Rectal smooth muscle tissue (tissue), 1 donor: ENCODE measurements at regions not wholly inside any gene's neighbourhood (a gene's known extent, or its start where the extent isn't known, plus 50 kb on each side); places are given as distances from the start of the nearest gene placed in this dataset.

Experiments
- H3K27ac ChIP-seq: one replicate; pipeline ENCODE4 v1.7.0; 2013; ENCODE audit warnings: low read depth, low read length, inconsistent platforms
- H3K27me3 ChIP-seq: one replicate; pipeline ENCODE4 v1.7.0; 2013; ENCODE audit warnings: low read length; ENCODE audit not compliant: control insufficient read depth, insufficient read depth
- H3K36me3 ChIP-seq: one replicate; pipeline ENCODE4 v1.7.0; 2013; ENCODE audit warnings: low read length; ENCODE audit not compliant: control insufficient read depth, insufficient read depth
- H3K4me1 ChIP-seq: one replicate; pipeline ENCODE4 v1.7.0; 2013; ENCODE audit warnings: low read length; ENCODE audit not compliant: control insufficient read depth, insufficient read depth
- H3K4me3 ChIP-seq: one replicate; pipeline ENCODE4 v1.7.0; 2013; ENCODE audit warnings: low read length
- H3K9ac ChIP-seq: one replicate; pipeline ENCODE4 v1.7.0; 2013; ENCODE audit warnings: low read length

- Histone ChIP-seq H3K4me3 (no peak overlapping the region), H3K36me3 (no peaks in the 10 kb centered on the region), H3K4me1 (no peaks in the 10 kb centered on the region), H3K9ac (no peak overlapping the region), H3K27me3 (no peaks in the 10 kb centered on the region), H3K27ac (no peak overlapping the region)
These were observed 80.9 kb upstream of the UQCRFS1 start for GRCh38 chr19:29293736-29294342.

GRCh38 chr19:29294343-29294811, 81.4 kb upstream of the UQCRFS1 start:
- Histone ChIP-seq H3K27ac (no peak overlapping the region), H3K9ac (no peak overlapping the region)

DNA sequence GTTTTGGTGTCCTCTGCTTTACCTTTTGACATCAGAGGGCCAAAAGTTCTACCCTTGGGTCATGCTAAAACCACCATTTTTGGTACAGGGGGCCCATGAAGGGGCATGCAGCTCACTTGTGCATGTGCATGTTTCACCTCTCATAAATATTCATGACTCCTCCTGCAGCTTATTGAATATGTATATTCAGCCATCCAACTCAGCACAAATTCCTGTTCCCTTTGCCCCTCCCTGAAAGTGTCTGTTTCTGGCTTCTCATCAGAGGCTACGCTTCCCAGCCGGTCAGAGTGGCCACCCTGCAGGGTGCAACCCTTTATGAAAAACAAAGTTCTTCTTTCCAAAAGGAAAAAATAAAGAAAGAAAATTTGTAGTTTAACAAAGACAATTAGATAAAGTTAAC, 82.3 kb upstream of the UQCRFS1 start:
- no peak overlapping the region for H3K4me3 ChIP-seq
- no peak overlapping the region for H3K27ac ChIP-seq
- no peaks in the 10 kb centered on the region for H3K36me3 ChIP-seq
- no peak overlapping the region for H3K9ac ChIP-seq
- no peaks in the 10 kb centered on the region for H3K4me1 ChIP-seq
- no peaks in the 10 kb centered on the region for H3K27me3 ChIP-seq

More at GRCh38 chr19:29294343-29294811, 81.4 kb upstream of the UQCRFS1 start:
- H3K36me3 ChIP-seq = no peaks in the 10 kb centered on the region
- H3K4me1 ChIP-seq = no peaks in the 10 kb centered on the region
- H3K4me3 ChIP-seq = no peak overlapping the region
- H3K27me3 ChIP-seq = no peaks in the 10 kb centered on the region

- no peak overlapping the region for H3K9ac ChIP-seq
- H3K36me3 ChIP-seq = no peaks in the 10 kb centered on the region
- H3K4me3 ChIP-seq = no peak overlapping the region
- H3K27ac ChIP-seq = no peak overlapping the region
- H3K4me1 ChIP-seq = no peaks in the 10 kb centered on the region
- no peaks in the 10 kb centered on the region for H3K27me3 ChIP-seq
These were observed 84.4 kb upstream of the UQCRFS1 start for GRCh38 chr19:29297381-29297780.

DNA sequence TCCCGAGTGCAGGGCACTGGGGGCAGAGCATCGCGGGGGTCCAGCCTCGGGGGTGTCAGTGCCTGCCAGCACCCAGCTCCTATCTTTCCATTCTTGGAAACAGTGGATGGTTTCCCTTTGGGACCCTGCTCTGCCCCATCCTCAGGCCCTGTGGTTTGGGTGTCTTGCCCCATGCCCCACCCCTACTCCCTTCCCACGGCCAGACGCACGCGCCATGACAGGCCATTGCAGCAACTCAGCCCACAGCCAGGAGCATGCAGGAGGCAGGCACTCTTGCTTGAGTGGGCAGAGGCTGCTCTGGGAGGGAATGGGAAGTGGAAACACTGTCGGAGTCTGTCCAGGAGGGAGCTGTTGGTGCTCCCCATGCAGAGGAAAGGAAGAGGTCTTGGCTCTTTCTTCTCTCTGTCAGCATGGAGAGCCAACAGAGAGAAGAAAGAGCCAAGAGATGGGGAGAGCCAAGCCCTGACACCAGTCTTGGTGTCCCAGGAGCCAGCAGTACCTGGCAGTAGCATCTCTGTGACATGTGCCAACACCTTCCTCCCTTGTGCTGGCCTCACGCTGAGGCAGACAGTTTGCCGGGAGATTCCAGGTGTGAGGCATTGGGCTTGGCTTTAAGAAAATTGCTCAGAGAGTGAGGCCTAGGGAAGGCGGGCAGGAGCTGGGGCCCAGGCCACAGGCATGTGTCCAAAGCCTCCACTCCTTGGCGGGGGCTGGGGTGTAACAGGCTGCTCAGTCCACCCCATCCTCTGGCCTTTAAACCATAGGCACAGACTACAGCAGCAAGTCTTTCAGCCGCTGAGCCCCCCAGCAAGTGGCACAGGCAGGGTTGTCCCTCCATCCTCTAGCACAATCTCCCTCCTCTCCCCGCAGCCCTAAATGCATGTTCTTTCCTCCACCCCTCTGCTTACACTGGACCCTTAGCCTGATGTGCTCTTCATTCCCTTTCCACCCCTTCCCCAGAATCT, 86.7 kb upstream of the UQCRFS1 start:
- no peak overlapping the region for H3K4me3 ChIP-seq
- no peak overlapping the region for H3K9ac ChIP-seq
- H3K4me1 ChIP-seq = no peaks in the 10 kb centered on the region
- no peaks in the 10 kb centered on the region for H3K36me3 ChIP-seq
- no peaks in the 10 kb centered on the region for H3K27me3 ChIP-seq
- H3K27ac ChIP-seq = no peak overlapping the region

DNA sequence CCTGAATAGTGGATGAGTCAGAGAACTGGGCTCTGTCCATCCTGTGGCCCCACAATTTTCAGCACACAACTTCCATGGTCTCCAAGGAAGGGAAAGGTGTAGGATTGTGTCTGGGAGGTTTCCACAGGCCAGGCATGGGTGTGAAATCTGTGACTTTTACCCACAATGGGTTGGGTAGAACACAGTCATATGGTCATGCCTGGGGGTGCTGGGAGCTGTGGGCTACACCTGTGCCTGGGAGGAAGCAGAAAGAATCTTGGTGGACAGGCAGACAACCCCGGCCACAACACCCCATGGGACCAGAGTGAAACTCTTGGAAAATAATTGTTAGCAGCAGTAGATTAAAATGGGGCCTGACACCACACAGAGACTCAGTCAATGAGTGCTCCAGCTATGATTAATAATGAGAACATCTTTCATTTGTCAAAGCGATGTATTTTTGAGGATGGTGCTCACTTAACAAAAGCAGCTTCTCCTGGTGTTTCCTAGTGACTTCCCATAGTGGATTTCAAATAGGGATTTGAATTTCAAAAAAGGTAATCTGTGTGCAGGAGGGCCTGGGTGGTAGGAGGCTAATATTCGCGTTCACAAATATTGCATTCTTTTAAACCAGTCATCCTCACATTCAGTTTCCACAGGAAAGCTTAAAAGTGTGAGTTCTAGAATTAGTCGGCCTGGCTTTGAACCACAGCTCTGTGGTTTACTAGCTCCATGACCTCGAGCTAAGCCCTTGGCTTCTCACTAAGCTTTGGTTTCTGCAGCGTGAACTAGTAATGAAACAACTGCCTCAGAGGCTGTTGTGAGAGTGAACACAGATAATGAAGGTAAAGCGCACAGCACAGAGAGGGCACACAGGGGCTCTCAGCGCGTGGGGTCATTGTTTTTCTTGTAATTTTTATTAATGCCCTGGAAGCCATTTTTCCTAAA, 89.3 kb upstream of the UQCRFS1 start:
- H3K27ac ChIP-seq = no peak overlapping the region
- H3K4me3 ChIP-seq = no peak overlapping the region
- no peak overlapping the region for H3K9ac ChIP-seq
- no peaks in the 10 kb centered on the region for H3K27me3 ChIP-seq
- H3K36me3 ChIP-seq = no peaks in the 10 kb centered on the region
- H3K4me1 ChIP-seq = no peaks in the 10 kb centered on the region

GRCh38 chr19:29303069-29303718, 90.2 kb upstream of the UQCRFS1 start:
- no peak overlapping the region for H3K27ac ChIP-seq
- H3K4me1 ChIP-seq = no peaks in the 10 kb centered on the region

DNA sequence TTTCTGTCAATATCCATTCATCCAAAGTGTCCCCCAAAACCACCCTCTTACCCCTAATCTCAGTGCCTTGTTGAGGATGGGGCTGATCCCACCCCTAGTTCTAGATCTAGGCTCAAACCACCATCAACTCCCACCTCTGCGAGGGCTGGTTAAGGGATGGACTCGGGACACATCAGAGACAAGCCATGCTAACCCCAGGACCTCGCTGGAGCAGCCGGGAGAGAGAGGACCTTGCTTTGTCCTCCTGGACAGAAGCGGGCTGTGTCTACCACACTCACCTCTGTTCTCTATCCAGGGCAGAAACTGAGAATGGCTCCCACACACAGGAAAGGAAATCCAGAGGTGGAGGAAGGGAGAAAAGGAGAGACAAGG, 90.8 kb upstream of the UQCRFS1 start:
- Histone ChIP-seq H3K27me3 (no peaks in the 10 kb centered on the region), H3K4me1 (no peaks in the 10 kb centered on the region), H3K36me3 (no peaks in the 10 kb centered on the region), H3K9ac (no peak overlapping the region), H3K27ac (no peak overlapping the region), H3K4me3 (no peak overlapping the region)

More at GRCh38 chr19:29303069-29303718, 90.2 kb upstream of the UQCRFS1 start:
- no peak overlapping the region for H3K9ac ChIP-seq
- no peaks in the 10 kb centered on the region for H3K27me3 ChIP-seq
- no peaks in the 10 kb centered on the region for H3K36me3 ChIP-seq
- H3K4me3 ChIP-seq = no peak overlapping the region

GRCh38 chr19:29305268-29305667, 92.3 kb upstream of the UQCRFS1 start:
- Histone ChIP-seq H3K4me3 (no peak overlapping the region), H3K27me3 (no peaks in the 10 kb centered on the region), H3K27ac (no peak overlapping the region), H3K4me1 (no peaks in the 10 kb centered on the region), H3K36me3 (no peaks in the 10 kb centered on the region), H3K9ac (no peak overlapping the region)

- Histone ChIP-seq H3K4me1 (no peaks in the 10 kb centered on the region), H3K36me3 (no peaks in the 10 kb centered on the region), H3K27ac (no peak overlapping the region), H3K4me3 (no peak overlapping the region), H3K9ac (no peak overlapping the region), H3K27me3 (no peaks in the 10 kb centered on the region)
These were observed 96.1 kb upstream of the UQCRFS1 start for GRCh38 chr19:29308977-29309590.

- Histone ChIP-seq H3K4me1 (no peaks in the 10 kb centered on the region), H3K27ac (no peak overlapping the region), H3K9ac (no peak overlapping the region), H3K36me3 (no peaks in the 10 kb centered on the region), H3K27me3 (no peaks in the 10 kb centered on the region), H3K4me3 (no peak overlapping the region)
These were observed 96.7 kb upstream of the UQCRFS1 start for GRCh38 chr19:29309637-29310036.
